Right lung (tissue), 2 donors: ENCODE measurements at regions not wholly inside any gene's neighbourhood (a gene's known extent, or its start where the extent isn't known, plus 50 kb on each side); places are given as distances from the start of the nearest gene placed in this dataset.

ENCODE experiments used
- DNase-seq, 2 donors: peaks; one replicate each; pipeline ENCODE4 v3.0.0-alpha.2; 2013

- no peak for DNase-seq
Measured at GRCh38 chr7:45350896-45351295, 193.3 kb downstream of the RAMP3 start.

GRCh38 chr7:45358287-45358686 is 200.7 kb downstream of the RAMP3 start:
- DNase-seq: no peak

GRCh38 chr7:45359250-45359649 is 201.7 kb downstream of the RAMP3 start:
- no peak for DNase-seq

GRCh38 chr7:45359776-45360175 is 202.2 kb downstream of the RAMP3 start:
- no peak for DNase-seq

- no peak for DNase-seq
Measured at GRCh38 chr7:45363669-45364068, 206.1 kb downstream of the RAMP3 start.

GRCh38 chr7:45365341-45365740 is 207.8 kb downstream of the RAMP3 start:
- DNase-seq: no peak

GRCh38 chr7:45366475-45366874 is 207.7 kb upstream of the ADCY1 start:
- DNase-seq: no peak

- DNase-seq: no peak
Measured at GRCh38 chr7:45367026-45367425, 207.1 kb upstream of the ADCY1 start.

GRCh38 chr7:45368129-45368807 is 205.9 kb upstream of the ADCY1 start:
- no peak for DNase-seq

- DNase-seq: no peak
Measured at GRCh38 chr7:45384499-45384898, 189.7 kb upstream of the ADCY1 start.

GRCh38 chr7:45387837-45388236 is 186.3 kb upstream of the ADCY1 start:
- DNase-seq: no peak

- DNase-seq: no peak
Measured at GRCh38 chr7:45389073-45389872, 184.9 kb upstream of the ADCY1 start.

GRCh38 chr7:45390180-45390579 is 184.0 kb upstream of the ADCY1 start:
- no peak for DNase-seq

GRCh38 chr7:45390731-45391130 is 183.4 kb upstream of the ADCY1 start:
- DNase-seq: no peak

- no peak for DNase-seq
Measured at GRCh38 chr7:45391618-45392451, 182.3 kb upstream of the ADCY1 start.

- DNase-seq: no peak
Measured at GRCh38 chr7:45394117-45394708, 180.0 kb upstream of the ADCY1 start.

- no peak for DNase-seq
Measured at GRCh38 chr7:45399069-45399468, 175.1 kb upstream of the ADCY1 start.

- DNase-seq: no peak
Measured at GRCh38 chr7:45400680-45401079, 173.5 kb upstream of the ADCY1 start.

GRCh38 chr7:45401155-45401554 is 173.0 kb upstream of the ADCY1 start:
- DNase-seq: no peak

- no peak for DNase-seq
Measured at GRCh38 chr7:45401851-45402250, 172.3 kb upstream of the ADCY1 start.

- DNase-seq: no peak
Measured at GRCh38 chr7:45402480-45403218, 171.5 kb upstream of the ADCY1 start.
